HG02852 (cell line): ENCODE measurements at regions not wholly inside any gene's neighbourhood (a gene's known extent, or its start where the extent isn't known, plus 50 kb on each side); places are given as distances from the start of the nearest gene placed in this dataset.

ENCODE experiments used
- ATAC-seq: cut with Tn5 transposase; IDR thresholded peaks from one replicate; pipeline ENCODE4 v1.9.1; 2021; ENCODE audit warnings: mild to moderate bottlenecking, moderate library complexity; ENCODE audit not compliant: unreplicated experiment

DNA sequence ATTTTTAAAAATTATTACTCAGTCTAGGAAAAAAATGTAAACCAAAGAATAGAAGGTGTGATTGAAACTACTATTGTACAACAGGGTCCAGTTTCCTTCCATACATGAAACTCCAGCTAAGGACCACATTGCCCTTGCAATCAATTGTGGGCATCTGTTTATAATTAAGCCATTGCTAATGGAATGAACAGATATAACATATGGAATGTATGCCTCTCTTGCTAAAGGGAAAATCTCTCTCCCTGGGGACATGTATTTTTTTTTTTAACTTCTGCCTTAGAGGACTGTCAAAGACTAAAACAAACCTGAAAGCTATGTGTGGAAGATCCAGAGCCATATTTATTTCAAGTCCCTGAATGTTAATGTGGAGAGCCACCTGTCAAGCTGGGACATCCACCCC is 336.8 kb upstream of the MANEA start:
- no peak for ATAC-seq

DNA sequence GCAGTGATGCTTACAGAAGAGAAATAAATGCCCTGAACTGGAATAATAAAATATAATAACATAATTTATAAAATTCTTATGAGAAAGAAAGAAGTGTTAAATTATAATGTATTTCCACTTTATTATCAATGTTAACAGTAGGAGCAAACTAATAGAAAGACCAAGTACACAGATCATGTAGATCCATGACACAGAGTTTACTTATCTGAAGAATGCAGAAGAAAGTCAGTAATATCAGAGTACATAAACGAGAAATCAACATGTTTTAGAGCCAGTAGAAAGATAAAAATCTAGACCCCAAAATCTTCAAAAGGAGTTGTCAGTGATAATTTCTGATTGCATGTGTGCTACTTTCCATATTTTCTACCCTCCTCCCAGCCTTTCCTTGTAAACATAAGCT is 334.8 kb upstream of the MANEA start:
- ATAC-seq, result no peak

DNA sequence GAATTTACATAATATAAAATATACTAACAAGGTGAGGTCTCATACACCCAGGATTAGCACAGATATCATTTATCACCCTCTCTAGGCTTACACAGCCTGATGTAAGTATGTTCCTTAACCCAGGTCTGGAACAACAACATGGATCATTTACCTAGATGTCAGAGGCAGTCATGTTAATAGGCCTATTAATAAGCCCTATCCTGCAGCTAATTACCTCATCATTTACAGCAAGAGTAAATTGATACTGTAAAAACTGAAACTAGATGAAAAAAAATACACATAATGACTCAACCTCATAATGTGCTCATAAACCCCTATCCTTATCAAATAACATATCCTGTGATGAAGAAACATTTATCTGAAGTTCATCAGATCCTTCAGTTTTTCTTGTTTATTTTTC is 334.3 kb upstream of the MANEA start:
- ATAC-seq, result no peak

DNA sequence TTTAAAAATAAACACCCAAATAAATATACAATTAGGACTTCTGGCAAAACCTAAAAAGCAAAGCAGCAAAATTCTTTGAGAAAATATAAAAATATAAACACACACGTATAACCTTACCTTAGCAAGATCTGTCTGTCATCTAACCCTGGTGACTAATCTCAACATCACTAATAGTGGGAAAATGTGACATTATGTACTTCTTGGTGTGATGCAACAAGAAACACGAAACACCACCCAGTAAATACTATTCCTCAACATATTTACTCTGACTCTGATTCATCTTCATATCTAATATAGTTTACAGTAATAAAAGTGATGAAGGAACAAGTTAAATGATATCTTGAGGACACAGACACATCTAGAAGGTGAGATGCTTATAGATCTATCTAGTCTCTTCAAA is 332.6 kb upstream of the MANEA start:
- no peak for ATAC-seq

DNA sequence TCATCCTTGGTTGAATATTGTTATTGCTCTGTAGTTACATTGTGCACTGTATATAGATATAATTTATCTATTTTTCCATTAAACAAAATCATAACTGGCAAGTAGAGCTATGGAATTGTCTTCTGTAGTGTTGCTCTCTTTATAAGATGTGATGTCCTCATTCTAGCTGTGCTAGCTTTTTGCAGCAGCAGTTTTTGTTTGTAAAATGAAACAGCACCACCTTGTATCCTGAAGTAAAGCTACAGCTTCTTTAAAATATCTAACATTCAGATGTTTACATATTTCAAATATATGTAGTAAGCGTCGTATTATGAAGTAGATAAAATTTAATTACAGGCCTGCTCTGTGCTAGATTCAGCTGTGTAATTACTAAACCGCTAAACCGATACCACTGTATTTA is 328.8 kb upstream of the MANEA start:
- ATAC-seq, result no peak

DNA sequence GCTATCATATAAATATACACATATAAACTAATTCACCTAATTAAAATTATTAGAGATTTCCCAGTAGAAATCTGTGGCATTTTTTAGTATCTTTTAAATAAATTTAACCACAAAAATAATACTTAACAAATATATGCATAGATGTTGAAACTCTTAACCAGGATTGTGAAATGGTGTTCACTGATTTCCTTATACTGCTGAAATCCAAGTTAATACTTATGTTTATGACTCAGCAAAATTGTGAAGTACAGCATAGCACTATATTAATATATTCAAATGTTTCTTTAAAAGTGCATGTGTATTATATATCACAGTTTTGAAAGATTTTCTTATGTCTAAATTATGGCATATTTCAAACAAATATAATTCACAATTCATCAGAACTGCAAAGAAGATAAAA is 328.2 kb upstream of the MANEA start:
- ATAC-seq, result no peak

DNA sequence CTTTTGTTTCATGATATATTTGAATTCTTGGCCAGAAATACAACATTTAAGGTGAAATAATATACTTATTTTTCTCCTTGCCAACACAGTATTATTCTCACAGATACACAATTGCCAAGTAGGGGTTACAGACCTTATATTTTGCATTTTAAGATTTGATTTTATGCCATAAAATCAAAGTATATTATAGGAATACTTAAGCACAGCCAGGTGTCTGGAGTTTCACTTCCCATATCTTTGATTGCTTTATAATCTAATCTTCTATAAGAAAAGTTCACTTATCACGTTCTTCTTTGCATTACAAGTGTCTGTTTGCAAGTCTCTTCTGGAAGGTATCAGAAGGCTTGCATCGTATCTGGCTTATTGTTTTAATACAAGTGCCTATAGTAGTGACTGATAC is 327.7 kb upstream of the MANEA start:
- ATAC-seq, result no peak

DNA sequence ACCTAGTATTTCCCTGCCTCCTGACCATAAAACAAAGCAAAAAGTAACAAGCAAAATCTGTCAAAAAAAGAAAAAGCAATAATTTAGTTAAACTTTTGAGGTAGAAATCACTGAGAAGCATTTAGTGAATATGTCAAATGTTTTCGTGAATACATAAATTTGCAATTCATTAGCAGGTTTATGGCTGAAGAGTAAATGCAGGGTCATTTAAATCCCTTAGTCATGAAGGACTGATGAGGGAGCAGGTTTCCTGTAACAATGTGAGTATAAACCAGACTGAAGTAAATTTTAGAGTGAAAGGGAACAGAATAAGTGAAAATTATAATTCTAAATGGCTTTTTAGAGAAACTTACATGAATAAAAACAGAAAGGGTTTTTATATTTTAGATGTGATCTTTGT is 313.5 kb upstream of the MANEA start:
- no peak for ATAC-seq

DNA sequence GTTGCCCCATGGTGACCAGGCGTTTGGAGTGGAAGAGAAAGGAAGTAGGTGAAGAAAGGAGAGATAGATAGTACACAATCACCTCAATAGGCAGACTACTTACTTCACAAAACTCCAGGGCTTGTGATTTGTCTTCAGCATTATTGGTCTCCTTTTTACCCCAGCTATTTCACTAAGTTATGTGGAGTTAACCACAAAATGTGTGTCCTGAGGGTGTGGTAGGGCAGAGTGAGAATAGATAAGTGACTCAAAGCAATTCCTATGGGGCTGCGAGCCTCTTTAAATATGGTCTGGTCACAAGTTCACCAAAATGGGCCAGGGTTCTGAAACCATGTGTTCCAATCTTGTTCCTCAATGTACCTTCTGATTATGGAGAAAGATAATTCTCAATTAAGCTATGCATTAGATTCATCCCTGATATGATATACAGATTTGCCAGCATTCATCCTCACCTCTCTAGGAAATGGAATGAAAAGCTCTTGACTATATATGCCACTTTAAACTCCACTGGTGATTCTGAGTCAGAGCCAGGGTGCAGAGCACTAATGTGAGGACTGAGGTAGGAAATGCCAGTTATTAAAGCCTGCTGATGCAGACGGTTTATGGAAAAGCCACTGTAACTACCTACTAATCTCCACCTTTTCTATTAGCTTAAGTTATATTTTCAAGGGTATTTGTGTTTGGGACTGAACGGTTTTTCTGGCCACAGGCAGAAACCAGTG is 310.6 kb upstream of the MANEA start:
- no peak for ATAC-seq

DNA sequence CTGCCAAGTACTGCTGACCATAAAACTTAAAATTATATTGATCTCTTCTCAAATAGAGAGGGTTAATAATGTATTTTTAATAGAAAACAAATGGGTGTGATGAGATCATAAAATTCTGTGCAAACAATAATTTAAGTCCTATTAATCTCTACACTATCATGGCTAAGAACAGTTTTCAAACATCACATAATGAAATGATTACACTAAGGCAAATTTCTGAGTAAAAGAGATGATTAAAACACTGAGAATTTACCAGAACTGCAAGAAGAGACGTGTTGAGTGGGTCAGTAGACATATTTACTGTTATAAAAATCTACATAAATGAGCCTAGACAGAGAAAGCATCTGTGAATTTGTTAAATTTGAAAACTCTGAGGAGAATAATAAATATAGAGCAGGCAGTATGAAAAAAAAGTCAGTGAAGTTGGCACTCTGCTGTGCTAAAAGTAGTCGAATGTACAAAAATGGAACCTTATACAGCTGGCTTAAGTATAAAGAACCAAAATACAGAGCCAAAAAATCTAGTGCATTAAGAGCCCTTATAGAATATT is 302.6 kb upstream of the MANEA start:
- ATAC-seq, result no peak

DNA sequence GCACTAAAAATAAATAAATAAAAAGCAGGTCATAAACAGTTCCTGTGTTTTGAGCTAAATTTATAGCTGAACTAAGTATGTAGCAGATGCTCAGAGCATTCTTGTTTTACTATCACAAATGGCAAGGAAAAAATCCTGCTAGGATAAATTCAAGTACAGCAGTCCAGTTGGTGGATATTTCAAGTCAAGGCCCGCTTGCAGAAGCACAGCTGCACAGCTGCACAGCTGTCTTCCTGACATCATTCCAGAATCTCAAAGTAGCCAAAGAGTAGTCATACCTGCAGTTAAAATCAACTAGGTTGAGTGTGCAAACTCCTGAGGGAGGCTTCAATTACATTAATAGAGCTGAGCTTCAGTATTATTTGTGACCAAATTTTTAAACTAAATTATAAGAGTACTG is 297.7 kb upstream of the MANEA start:
- no peak for ATAC-seq

DNA sequence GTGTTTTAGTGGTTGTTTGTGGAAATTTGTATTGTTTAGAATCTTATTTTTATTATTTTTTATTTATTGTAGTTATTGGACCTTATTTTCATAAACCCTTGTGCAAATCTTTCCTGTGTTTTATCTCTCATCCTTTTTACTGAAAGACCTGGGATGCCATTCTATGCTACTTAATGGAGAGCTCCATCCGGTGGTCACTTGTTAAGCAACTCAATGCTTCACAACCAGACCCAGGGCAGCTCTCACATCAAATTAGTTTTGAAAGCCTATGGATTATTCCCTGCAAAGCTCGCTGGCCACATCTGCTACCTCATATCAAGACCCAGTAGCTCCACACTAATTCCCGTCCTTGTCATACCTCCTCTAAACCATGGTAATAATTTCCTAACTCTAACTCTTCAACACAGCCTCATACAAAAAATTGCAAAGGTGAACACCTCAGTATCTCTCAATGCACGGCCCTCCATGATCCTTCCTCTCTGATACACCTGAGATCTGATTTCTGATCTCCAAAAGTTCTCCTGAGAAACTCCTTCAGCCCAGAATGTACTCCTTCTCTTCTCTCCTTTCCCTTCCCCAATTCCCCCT is 296.6 kb upstream of the MANEA start:
- no peak for ATAC-seq

DNA sequence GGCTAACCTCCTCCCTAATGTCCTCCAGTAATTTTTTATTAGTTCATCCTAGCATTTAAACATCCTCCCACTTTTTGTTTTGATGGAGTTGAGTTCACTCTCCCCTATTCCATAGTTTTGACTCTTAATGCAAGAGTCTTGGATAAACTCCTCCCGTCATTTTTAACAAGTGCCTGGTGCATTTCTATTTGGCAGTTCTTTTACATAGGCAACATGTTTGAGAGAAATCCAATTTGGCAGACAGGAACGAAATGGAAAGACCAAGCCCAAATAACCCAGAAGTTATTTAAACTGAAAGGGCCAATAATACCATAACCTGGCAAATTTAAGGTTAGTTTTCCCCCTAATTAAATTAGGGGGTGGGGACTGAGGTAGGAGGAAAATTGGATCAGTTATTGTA is 291.5 kb upstream of the MANEA start:
- ATAC-seq, result no peak

DNA sequence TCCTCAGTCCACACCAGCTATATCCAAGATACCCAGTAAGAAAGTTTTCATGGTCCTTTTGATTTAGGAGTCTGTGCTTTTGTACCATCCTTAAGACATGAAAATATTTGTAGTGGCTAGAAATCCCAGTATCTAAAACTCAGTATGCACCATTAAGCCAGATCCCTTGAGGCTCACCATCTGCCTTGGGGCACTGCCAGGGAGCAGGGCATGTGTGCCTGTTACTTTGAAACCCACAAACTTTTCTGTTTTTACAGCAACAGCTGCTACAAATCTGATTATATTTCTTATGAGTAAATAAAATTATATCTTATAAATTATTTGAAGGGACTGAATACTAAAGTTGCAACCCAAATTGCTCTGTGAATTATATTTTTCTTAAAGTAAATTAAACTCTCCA is 290.5 kb upstream of the MANEA start:
- no peak for ATAC-seq

DNA sequence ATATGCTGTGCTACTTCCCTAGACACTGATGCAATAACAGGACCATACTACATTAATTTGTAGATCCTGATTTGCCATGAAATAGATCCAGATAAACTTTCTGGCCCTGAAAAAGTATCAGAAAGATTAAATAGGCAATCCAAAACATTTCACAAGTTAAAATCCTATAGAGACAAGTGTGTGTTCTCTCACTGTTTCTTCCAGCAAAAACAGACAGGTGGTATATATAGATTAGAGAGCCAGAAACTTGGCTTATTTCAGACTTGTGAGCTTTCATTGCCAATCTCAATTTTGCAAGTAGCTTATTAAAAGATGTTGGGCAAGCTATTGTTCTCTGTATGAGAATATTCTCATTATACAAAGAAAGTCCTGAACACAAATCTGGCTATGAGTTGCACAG is 289.1 kb upstream of the MANEA start:
- no peak for ATAC-seq

DNA sequence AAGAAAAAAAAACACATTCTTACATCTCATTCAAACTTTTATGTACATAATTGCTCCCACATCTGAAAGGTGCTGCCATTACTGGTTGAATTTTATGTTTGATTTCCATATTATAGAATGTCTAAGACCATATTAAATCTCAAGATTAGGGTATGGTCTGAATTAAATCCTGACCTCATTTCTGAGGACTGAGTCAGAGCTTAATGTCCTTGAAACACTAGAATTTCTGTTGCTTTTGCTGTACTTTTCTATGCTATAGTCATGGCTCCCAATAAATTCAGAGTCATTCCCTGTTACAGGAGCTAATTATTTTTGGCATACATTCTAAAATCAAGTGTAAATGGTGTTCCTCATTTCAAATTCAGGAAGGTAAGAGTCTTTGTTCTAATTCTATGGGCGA is 285.3 kb upstream of the MANEA start:
- no peak for ATAC-seq

DNA sequence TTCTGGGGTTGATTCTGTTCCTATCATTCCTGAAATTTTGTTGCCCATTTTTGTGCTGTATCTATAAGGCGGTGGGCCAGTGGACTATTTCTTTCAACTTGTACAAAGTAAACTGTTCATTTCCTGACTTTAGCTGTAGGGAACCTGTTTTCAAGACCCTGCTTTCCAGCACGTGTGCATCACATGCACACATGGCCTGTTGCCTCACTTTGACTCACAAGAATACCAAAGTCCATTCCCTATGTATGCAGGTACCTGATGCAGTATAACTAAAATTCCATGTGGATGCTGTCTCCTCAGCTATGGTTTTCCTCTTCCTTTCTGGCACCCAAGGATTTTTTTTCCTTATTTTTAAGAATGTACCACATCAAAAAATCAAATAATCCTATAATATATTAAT is 284.1 kb upstream of the MANEA start:
- ATAC-seq, result no peak

DNA sequence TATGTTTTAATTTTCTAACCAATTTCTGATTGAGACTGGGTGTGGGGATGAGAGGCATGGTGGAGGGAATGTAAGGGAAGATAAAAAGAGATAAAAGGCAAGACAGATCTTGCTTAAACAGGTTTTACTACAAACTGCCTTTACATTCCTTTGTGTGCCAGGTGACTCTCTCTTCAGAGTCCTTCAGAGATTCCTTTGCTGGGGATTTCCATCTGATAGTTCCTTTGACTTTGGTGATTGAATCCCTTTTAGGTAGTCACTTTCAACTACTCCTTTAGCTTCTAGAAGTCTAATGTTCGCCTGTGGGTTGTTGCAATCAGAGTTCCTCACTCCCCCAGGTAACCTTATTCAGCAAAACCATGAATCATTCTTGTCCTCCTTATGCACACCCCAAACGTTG is 283.3 kb upstream of the MANEA start:
- no peak for ATAC-seq

DNA sequence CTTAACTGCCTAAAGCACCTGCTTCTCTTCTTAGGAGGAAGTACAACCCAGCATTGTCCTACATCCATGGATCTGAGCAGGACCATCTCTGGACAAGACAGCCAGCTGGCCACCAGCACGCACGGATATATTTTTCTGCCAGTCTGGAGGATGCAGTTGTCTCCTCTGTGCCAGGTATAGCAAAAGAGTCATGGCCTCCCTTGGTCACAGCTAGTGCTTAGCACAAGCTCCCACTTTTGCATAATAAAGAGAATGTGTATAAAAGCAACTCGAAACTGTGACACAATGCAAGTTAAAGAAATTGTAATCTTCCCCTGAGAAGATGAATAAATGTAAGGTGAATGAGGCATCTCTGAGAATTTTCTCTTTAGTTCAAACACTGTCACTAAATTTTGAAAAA is 267.8 kb upstream of the MANEA start:
- no peak for ATAC-seq

DNA sequence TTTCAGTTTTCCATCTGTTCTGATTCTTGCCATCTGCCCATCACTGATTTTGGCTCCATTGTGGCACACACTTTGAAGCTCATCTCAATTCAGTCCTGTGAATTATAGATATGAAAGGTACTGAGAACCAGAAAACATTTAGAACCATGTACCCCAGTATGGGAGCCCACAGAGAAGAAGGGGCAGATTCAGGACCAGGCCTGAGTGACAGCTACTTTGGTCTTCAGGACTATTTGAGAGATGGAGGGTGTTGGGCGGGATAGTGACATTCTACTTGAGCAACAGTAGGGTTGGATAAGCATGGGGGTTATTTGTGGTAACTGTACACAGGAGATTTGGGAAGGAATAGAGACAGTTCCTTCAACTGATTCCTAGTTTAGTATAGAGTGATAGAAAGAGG is 259.2 kb upstream of the MANEA start:
- no peak for ATAC-seq

DNA sequence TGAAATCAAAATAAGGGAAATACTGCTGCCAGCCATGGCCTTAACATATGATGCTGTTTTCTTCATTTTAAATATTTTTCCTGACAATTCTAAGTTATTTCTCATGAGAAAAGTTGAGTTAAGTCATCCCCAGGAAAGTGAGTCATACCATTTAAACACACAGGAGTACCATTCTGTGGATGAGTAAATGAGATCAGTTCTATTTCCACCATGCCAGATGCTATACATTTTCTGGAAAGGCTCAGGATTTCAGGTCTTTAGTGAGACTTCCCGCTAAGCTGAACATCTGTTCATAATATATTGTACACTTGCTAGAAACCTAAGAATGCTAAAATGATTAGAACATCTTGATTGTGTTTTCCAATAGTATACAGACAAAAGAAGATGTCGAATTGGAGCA is 256.2 kb upstream of the MANEA start:
- ATAC-seq, result no peak

DNA sequence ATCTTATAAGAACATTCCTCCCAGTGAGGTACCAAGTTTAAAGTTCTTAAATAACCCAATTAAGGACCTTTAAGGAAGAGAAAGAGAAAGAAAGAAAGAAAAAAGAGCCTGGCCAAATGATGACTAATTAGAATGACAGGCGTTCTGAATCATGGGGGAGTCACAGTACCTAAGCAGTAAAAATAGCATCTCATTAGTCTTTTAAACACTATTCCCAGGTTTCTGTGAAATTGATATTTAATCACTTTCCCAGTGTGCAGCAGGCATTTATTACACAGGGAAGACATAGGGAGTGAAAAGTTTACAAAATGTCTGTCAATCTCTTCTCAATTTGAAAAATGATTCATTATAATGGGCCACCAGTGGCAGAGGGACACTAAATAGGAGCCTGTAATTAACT is 251.4 kb upstream of the MANEA start:
- ATAC-seq, result no peak

DNA sequence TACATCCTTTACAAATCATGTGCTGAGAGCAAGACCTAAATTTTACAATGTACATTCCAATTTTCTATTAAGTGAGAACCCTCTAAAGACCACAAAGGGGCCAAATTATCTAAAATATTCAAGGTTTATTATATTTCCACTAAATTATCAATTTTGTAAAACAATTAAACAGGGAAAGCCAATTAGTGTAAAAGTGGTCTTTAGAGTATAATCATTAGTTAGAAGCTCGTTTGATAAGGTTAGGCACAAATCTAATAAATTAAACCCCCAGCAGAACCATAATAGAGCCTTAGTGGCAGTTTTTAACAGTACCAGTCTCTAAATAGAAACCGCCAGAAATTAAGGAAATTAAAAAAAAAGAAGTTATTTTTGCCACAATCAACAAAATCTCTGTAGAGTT is 249.1 kb upstream of the MANEA start:
- ATAC-seq, result no peak
